Inflammatory macrophage (primary cell): ENCODE measurements at regions not wholly inside any gene's neighbourhood (a gene's known extent, or its start where the extent isn't known, plus 50 kb on each side); places are given as distances from the start of the nearest gene placed in this dataset.
"Not testable (repeated sequence)": the region's sequence is repeated elsewhere in the genome, so short reads cannot be mapped to it uniquely, and the experiment has no call there.

Source experiments
- DNase-seq, 2 donors: peaks; one replicate each; pipeline ENCODE4 v3.0.0-alpha.2; 2020 to 2022

GRCh38 chr2:107112561-107112960, 226.6 kb upstream of the ST6GAL2 start:
- DNase-seq: no peak

- DNase-seq: no peak
These were observed 242.4 kb upstream of the ST6GAL2 start for GRCh38 chr2:107128381-107128780.

GRCh38 chr2:107132070-107132469, 246.1 kb upstream of the ST6GAL2 start:
- DNase-seq: peak in 1 of 2 donors; percentile 1

- no peak for DNase-seq
These were observed 246.8 kb upstream of the ST6GAL2 start for GRCh38 chr2:107132746-107133145.

GRCh38 chr2:107133412-107133811, 247.4 kb upstream of the ST6GAL2 start:
- DNase-seq: no peak

- no peak for DNase-seq
These were observed 250.8 kb upstream of the ST6GAL2 start for GRCh38 chr2:107136733-107137132.

- DNase-seq: no peak
These were observed 251.7 kb upstream of the ST6GAL2 start for GRCh38 chr2:107137706-107138105.

- no peak for DNase-seq
These were observed 260.2 kb upstream of the ST6GAL2 start for GRCh38 chr2:107146181-107146580.

- not testable (repeated sequence) for DNase-seq
These were observed 260.7 kb upstream of the ST6GAL2 start for GRCh38 chr2:107146645-107147044.

- DNase-seq: no peak
These were observed 262.1 kb upstream of the ST6GAL2 start for GRCh38 chr2:107148055-107148454.

GRCh38 chr2:107148496-107148895, 262.5 kb upstream of the ST6GAL2 start:
- no peak for DNase-seq

GRCh38 chr2:107160640-107161239, 274.8 kb upstream of the ST6GAL2 start:
- no peak for DNase-seq

- no peak for DNase-seq
These were observed 282.2 kb upstream of the ST6GAL2 start for GRCh38 chr2:107168141-107168540.

- no peak for DNase-seq
These were observed 288.2 kb upstream of the ST6GAL2 start for GRCh38 chr2:107174171-107174570.

- no peak for DNase-seq
These were observed 297.0 kb upstream of the ST6GAL2 start for GRCh38 chr2:107182981-107183380.

- no peak for DNase-seq
These were observed 301.9 kb upstream of the ST6GAL2 start for GRCh38 chr2:107187870-107188269.

- no peak for DNase-seq
These were observed 309.7 kb upstream of the ST6GAL2 start for GRCh38 chr2:107195631-107196030.

GRCh38 chr2:107197594-107198294, 311.8 kb upstream of the ST6GAL2 start:
- DNase-seq: no peak

- DNase-seq: no peak
These were observed 317.1 kb upstream of the ST6GAL2 start for GRCh38 chr2:107202962-107203591.

GRCh38 chr2:107215401-107216350, 329.7 kb upstream of the ST6GAL2 start:
- DNase-seq: no peak

GRCh38 chr2:107218208-107218607, 332.2 kb upstream of the ST6GAL2 start:
- DNase-seq: no peak

- DNase-seq: no peak
These were observed 336.5 kb upstream of the ST6GAL2 start for GRCh38 chr2:107222466-107222865.
